ENCODE measurements at regions not wholly inside any gene's neighbourhood (a gene's known extent, or its start where the extent isn't known, plus 50 kb on each side); places are given as distances from the start of the nearest gene placed in this dataset.

- no peak for FAIRE-seq
- 71 to 73% methylated on average over 13 of the region's 13 CpGs for WGBS, 2 donors
- Histone ChIP-seq H3K27me3 (no peaks in the 10 kb centered on the region), H3K4me3 (no peak overlapping the region), H3K27ac (no peak overlapping the region), H3K4me1 (no peaks in the 10 kb centered on the region), H3K36me3 (no peaks in the 10 kb centered on the region), H3K9me3 (no peaks in the 10 kb centered on the region)
- ATAC-seq, result no peak
- no peak for TF ChIP-seq CTCF (IDR thresholded peaks at IDR 0.05)
- intact Hi-C loops (cut with DNase I), result no loop called here
- DNase-seq, result no peak
These were observed 362.0 kb upstream of the NFE2L3 start for GRCh38 chr7:25789701-25790640.

- ATAC-seq, result no peak
- Histone ChIP-seq H3K36me3 (no peaks in the 10 kb centered on the region), H3K27ac (no peak overlapping the region), H3K4me3 (no peak overlapping the region), H3K9me3 (no peaks in the 10 kb centered on the region), H3K4me1 (no peaks in the 10 kb centered on the region), H3K27me3 (no peaks in the 10 kb centered on the region)
- intact Hi-C loops (cut with DNase I), result no loop called here
- no peak for TF ChIP-seq CTCF (IDR thresholded peaks at IDR 0.05)
- no peak for DNase-seq
- FAIRE-seq, result no peak
- 64 to 66% methylated on average over 4 of the region's 4 CpGs for WGBS, 2 donors
These were observed 361.0 kb upstream of the NFE2L3 start for GRCh38 chr7:25790963-25791362.

- FAIRE-seq (no peak), DNase-seq (no peak), ATAC-seq (no peak)
- Histone ChIP-seq H3K27me3 (no peaks in the 10 kb centered on the region), H3K4me3 (no peak overlapping the region), H3K36me3 (no peaks in the 10 kb centered on the region), H3K4me1 (no peaks in the 10 kb centered on the region), H3K27ac (no peak overlapping the region), H3K9me3 (no peaks in the 10 kb centered on the region)
- TF ChIP-seq CTCF (IDR thresholded peaks at IDR 0.05), result no peak
- intact Hi-C loops (cut with DNase I), result no loop called here
- 82 to 96% methylated on average over 8 of the region's 8 CpGs for WGBS, 2 donors
These were observed 359.4 kb upstream of the NFE2L3 start for GRCh38 chr7:25792586-25792985.

- DNase-seq (no peak), FAIRE-seq (no peak), ATAC-seq (peak in 3 of 4 donors; percentile 22 to 39 (median 24))
- Histone ChIP-seq H3K4me1 (no peaks in the 10 kb centered on the region), H3K9me3 (no peaks in the 10 kb centered on the region), H3K4me3 (no peak overlapping the region), H3K36me3 (no peaks in the 10 kb centered on the region), H3K27ac (no peak overlapping the region), H3K27me3 (no peaks in the 10 kb centered on the region)
- TF ChIP-seq CTCF (IDR thresholded peaks at IDR 0.05), result no peak
- intact Hi-C loops (cut with DNase I), result no loop called here
- 61% methylated on average over 2 of the region's 2 CpGs for WGBS, 2 donors
These were observed 356.2 kb upstream of the NFE2L3 start for GRCh38 chr7:25795824-25796235.

GRCh38 chr7:25798344-25798743 is 353.7 kb upstream of the NFE2L3 start:
- DNase-seq (no peak), ATAC-seq (no peak), FAIRE-seq (no peak)
- WGBS, 2 donors, result 99 to 100% methylated on average over 1 of the region's 1 CpG
- no peak overlapping the region for H3K27ac ChIP-seq
- no peaks in the 10 kb centered on the region for H3K9me3 ChIP-seq
- H3K27me3 ChIP-seq, result no peaks in the 10 kb centered on the region
- TF ChIP-seq CTCF (IDR thresholded peaks at IDR 0.05), result no peak
- H3K4me3 ChIP-seq, result no peak overlapping the region
- intact Hi-C loops (cut with DNase I), result no loop called here
- no peaks in the 10 kb centered on the region for H3K4me1 ChIP-seq
- no peaks in the 10 kb centered on the region for H3K36me3 ChIP-seq
